A549 (cell line): ENCODE measurements at regions not wholly inside any gene's neighbourhood (a gene's known extent, or its start where the extent isn't known, plus 50 kb on each side); places are given as distances from the start of the nearest gene placed in this dataset.

Experiments
- ATAC-seq, 2 experiments: fragments of 200-7000 bp in 1 of 2; fragments of >200 bp in 1 of 2; cut with Nextera tagmentation in 1 of 2; cut with Tn5 transposase in 1 of 2; 3 replicates each; pipeline versions ENCODE4 v1.8.0 to v1.9.1; 2018 to 2020; ENCODE audit warnings: mild to moderate bottlenecking in 1 of 2, moderate library complexity in 1 of 2
- CTCF ChIA-PET: fragments of 300-600 bp; sonication (Branson Sonifier 250); formaldehyde crosslinking; extraction: SDS; loops from one replicate; lab custom pipeline; 2021; ENCODE audit warnings: antibody characterized with exemption, inconsistent platforms; lab: Yijun Ruan, JAX
- POLR2A ChIA-PET: fragments of 350-600 bp; formaldehyde crosslinking; extraction: SDS; loops from one replicate; lab custom pipeline; 2021; ENCODE audit warnings: antibody characterized with exemption, inconsistent platforms; lab: Yijun Ruan, JAX
- DNase-seq, 2 experiments: peaks; one replicate each; pipeline versions ENCODE4 v3.0.0 to v3.0.0-alpha.2; 2011 to 2016; ENCODE audit warnings: low read depth in 1 of 2, low spot score in 1 of 2
- FAIRE-seq: peaks from 2 replicates; lab custom pipeline; 2011; peaks lifted over from hg19 to GRCh38; lab: Jason Lieb, UNC
- H3K27ac ChIP-seq, 2 experiments: fragments of >200 bp; sonication (Bioruptor Twin); formaldehyde crosslinking; 3 replicates each; pipeline ENCODE4 v1.5.1; 2016 to 2017
- H3K4me1 ChIP-seq: fragments of >200 bp; sonication (Bioruptor Twin); formaldehyde crosslinking; 3 replicates; pipeline ENCODE4 v1.6.1; 2016
- H3K4me2 ChIP-seq: fragments of >200 bp; sonication (Bioruptor Twin); formaldehyde crosslinking; 3 replicates; pipeline ENCODE4 v1.6.1; 2016
- H3K4me3 ChIP-seq: fragments of >200 bp; sonication (Bioruptor Twin); formaldehyde crosslinking; 3 replicates; pipeline ENCODE4 v1.5.1; 2016
- H3K9me3 ChIP-seq: fragments of >200 bp; sonication (Bioruptor Twin); formaldehyde crosslinking; 3 replicates; pipeline ENCODE4 v1.6.1; 2016
- BHLHE40 ChIP-seq: IDR thresholded peaks from 2 replicates; pipeline ENCODE4 v1.6.1; 2012; ENCODE audit warnings: low read depth, low read length, inconsistent platforms
- CBX2 ChIP-seq: fragments of 200-600 bp; sonication (generic); IDR thresholded peaks from 2 replicates; pipeline ENCODE4 v1.6.1; 2016; ENCODE audit warnings: low read depth, mild to moderate bottlenecking, borderline replicate concordance
- CBX8 ChIP-seq: fragments of 200-600 bp; sonication (generic); IDR thresholded peaks from 2 replicates; pipeline ENCODE4 v1.6.1; 2016
- CHD2 ChIP-seq: fragments of 150-350 bp; IDR thresholded peaks from 2 replicates; pipeline ENCODE4 v1.6.1; 2014; ENCODE audit warnings: low read length; ENCODE audit not compliant: partially characterized antibody
- EP300 ChIP-seq, 2 experiments: fragments of >200 bp; sonication (Bioruptor Twin); formaldehyde crosslinking; IDR thresholded peaks; 2 replicates in 1 of 2; 3 replicates in 1 of 2; pipeline ENCODE4 v1.6.1; 2016 to 2017
- FOSL2 ChIP-seq, 2 experiments: fragments of 450-650 bp in 1 of 2; fragments of >200 bp in 1 of 2; sonication (Bioruptor Twin) in 1 of 2; formaldehyde crosslinking; IDR thresholded peaks; 2 replicates each; pipeline versions ENCODE4 v1.5.0 to v1.6.1; 2016 to 2020; ENCODE audit warnings: mild to moderate bottlenecking in 1 of 2, moderate library complexity in 1 of 2
- HOXA7 ChIP-seq: fragments of 250-450 bp; sonication (Bioruptor Pico); IDR thresholded peaks from 2 replicates; pipeline ENCODE4 v1.5.0; 2020; ENCODE audit warnings: mild to moderate bottlenecking, moderate library complexity
- JUN ChIP-seq, 2 experiments: fragments of >200 bp; sonication (Bioruptor Twin); formaldehyde crosslinking; IDR thresholded peaks; 2 replicates in 1 of 2; 3 replicates in 1 of 2; pipeline ENCODE4 v1.6.1; 2016 to 2017
- JUNB ChIP-seq: fragments of >200 bp; sonication (Bioruptor Twin); formaldehyde crosslinking; IDR thresholded peaks from 2 replicates; pipeline ENCODE4 v1.6.1; 2016
- KDM5A ChIP-seq: fragments of 200-600 bp; sonication (generic); IDR thresholded peaks from 2 replicates; pipeline ENCODE4 v1.6.1; 2016; ENCODE audit warnings: antibody characterized with exemption, mild to moderate bottlenecking
- MAFK ChIP-seq: fragments of 450-650 bp; IDR thresholded peaks from 2 replicates; pipeline ENCODE4 v1.6.1; 2014; ENCODE audit not compliant: partially characterized antibody
- NR3C1 ChIP-seq: fragments of >200 bp; sonication (Bioruptor Twin); formaldehyde crosslinking; IDR thresholded peaks from 3 replicates; pipeline ENCODE4 v1.6.1; 2017
- POLR2A ChIP-seq: IDR thresholded peaks from 2 replicates; pipeline ENCODE4 v1.6.1; 2012; ENCODE audit warnings: mild to moderate bottlenecking, low read length
- POLR2AphosphoS2 ChIP-seq: conservative IDR thresholded peaks from 2 replicates; pipeline ENCODE4 v1.6.1; 2012; ENCODE audit warnings: low read length, improper control_type of control experiment, inconsistent platforms
- RARB ChIP-seq: fragments of 250-450 bp; sonication (Bioruptor Pico); IDR thresholded peaks from 2 replicates; pipeline ENCODE4 v1.8.0; 2021; ENCODE audit warnings: mild to moderate bottlenecking, moderate library complexity
- RCOR1 ChIP-seq: fragments of 150-350 bp; IDR thresholded peaks from 2 replicates; pipeline ENCODE4 v1.6.1; 2014; ENCODE audit warnings: antibody characterized with exemption, low read length, low read depth
- SREBF2 ChIP-seq: fragments of 450-650 bp; IDR thresholded peaks from 2 replicates; pipeline ENCODE4 v1.6.1; 2014; ENCODE audit warnings: mild to moderate bottlenecking, moderate library complexity
- TFCP2L1 ChIP-seq: fragments of 250-450 bp; sonication (Bioruptor Pico); IDR thresholded peaks from 2 replicates; pipeline ENCODE4 v1.5.0; 2021; ENCODE audit warnings: mild to moderate bottlenecking
- TP53 ChIP-seq: fragments of 250-450 bp; sonication (Bioruptor Pico); IDR thresholded peaks from 2 replicates; pipeline ENCODE4 v1.5.0; 2021; ENCODE audit warnings: mild to moderate bottlenecking, moderate library complexity
- ZNF302 ChIP-seq: fragments of 250-450 bp; sonication (Bioruptor Pico); IDR thresholded peaks from 2 replicates; pipeline ENCODE4 v1.9.0; 2021; ENCODE audit warnings: inconsistent platforms, mild to moderate bottlenecking, moderate library complexity
- ZSCAN20 ChIP-seq: fragments of 250-450 bp; sonication (Bioruptor Pico); IDR thresholded peaks from 2 replicates; pipeline ENCODE4 v1.8.0; 2022; ENCODE audit warnings: mild to moderate bottlenecking, moderate library complexity
- WGBS: methylation state at CpG from one replicate; pipeline ENCODE4 v1.1.6; 2017; ENCODE audit errors: missing lambda C conversion rate; 5-methylcytosine and 5-hydroxymethylcytosine counted together
- TF ChIP-seq, protein P1 (sequence below): fragments of >200 bp; sonication (Bioruptor Twin); formaldehyde crosslinking; IDR thresholded peaks from 3 replicates; pipeline ENCODE4 v1.5.1; 2016
- TF ChIP-seq, protein P2 (sequence below): fragments of 200-600 bp; sonication (generic); IDR thresholded peaks from 2 replicates; pipeline ENCODE4 v1.6.1; 2016; ENCODE audit warnings: antibody characterized with exemption, mild to moderate bottlenecking, moderate library complexity
- TF ChIP-seq, protein P3 (sequence below): fragments of 450-650 bp; IDR thresholded peaks from 2 replicates; pipeline ENCODE4 v1.6.1; 2014; ENCODE audit warnings: antibody characterized with exemption
- TF ChIP-seq, protein P4 (sequence below): fragments of 250-450 bp; sonication (Bioruptor Pico); IDR thresholded peaks from 2 replicates; pipeline ENCODE4 v1.5.0; 2021; ENCODE audit warnings: mild to moderate bottlenecking, moderate library complexity, borderline replicate concordance
- TF ChIP-seq, protein P5 (sequence below): IDR thresholded peaks from 2 replicates; pipeline ENCODE4 v1.6.1; 2012

DNA sequence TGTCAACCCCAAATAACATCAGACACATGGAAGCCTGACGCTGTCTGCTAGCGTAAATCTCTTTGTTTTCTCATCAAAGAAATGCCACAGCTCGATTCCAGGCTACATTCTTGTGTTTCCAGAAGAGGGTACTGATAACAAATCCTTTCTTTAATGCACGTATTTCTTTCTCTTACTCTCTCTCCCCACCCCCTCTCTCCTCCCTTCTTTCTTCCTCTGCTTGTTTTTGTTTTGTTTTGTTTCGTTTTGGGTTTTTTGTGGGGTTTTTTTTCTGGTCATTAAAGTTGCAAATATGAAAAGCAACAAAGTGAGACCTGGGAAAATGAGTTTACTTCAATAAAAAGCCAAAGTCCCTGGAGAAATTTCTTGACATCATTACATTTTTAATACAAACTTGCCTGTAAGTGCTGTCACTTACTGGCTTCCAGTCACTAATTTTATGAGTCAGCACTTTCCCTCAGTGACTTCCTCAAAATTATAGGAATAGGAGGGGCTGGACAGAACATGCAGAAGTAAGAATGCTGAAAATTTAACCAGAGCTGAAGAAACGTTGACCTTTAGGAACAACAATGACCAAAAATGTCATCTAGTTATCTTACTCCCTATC lies 106.7 kb upstream of the NABP1 start (continued):
- TF ChIP-seq, protein P1, sequence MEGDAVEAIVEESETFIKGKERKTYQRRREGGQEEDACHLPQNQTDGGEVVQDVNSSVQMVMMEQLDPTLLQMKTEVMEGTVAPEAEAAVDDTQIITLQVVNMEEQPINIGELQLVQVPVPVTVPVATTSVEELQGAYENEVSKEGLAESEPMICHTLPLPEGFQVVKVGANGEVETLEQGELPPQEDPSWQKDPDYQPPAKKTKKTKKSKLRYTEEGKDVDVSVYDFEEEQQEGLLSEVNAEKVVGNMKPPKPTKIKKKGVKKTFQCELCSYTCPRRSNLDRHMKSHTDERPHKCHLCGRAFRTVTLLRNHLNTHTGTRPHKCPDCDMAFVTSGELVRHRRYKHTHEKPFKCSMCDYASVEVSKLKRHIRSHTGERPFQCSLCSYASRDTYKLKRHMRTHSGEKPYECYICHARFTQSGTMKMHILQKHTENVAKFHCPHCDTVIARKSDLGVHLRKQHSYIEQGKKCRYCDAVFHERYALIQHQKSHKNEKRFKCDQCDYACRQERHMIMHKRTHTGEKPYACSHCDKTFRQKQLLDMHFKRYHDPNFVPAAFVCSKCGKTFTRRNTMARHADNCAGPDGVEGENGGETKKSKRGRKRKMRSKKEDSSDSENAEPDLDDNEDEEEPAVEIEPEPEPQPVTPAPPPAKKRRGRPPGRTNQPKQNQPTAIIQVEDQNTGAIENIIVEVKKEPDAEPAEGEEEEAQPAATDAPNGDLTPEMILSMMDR = peak; percentile 78
- TF ChIP-seq CHD2 (no peak), JUNB (no peak), CBX8 (no peak), SREBF2 (no peak), TP53 (CRISPR knock-in tag) (no peak), POLR2A (no peak), RARB (CRISPR knock-in tag) (no peak), CBX2 (no peak), EP300 (IDR thresholded peaks at IDR 0.05) (no peak), HOXA7 (CRISPR knock-in tag) (no peak), ZSCAN20 (CRISPR knock-in tag) (no peak)
- TF ChIP-seq, protein P2, sequence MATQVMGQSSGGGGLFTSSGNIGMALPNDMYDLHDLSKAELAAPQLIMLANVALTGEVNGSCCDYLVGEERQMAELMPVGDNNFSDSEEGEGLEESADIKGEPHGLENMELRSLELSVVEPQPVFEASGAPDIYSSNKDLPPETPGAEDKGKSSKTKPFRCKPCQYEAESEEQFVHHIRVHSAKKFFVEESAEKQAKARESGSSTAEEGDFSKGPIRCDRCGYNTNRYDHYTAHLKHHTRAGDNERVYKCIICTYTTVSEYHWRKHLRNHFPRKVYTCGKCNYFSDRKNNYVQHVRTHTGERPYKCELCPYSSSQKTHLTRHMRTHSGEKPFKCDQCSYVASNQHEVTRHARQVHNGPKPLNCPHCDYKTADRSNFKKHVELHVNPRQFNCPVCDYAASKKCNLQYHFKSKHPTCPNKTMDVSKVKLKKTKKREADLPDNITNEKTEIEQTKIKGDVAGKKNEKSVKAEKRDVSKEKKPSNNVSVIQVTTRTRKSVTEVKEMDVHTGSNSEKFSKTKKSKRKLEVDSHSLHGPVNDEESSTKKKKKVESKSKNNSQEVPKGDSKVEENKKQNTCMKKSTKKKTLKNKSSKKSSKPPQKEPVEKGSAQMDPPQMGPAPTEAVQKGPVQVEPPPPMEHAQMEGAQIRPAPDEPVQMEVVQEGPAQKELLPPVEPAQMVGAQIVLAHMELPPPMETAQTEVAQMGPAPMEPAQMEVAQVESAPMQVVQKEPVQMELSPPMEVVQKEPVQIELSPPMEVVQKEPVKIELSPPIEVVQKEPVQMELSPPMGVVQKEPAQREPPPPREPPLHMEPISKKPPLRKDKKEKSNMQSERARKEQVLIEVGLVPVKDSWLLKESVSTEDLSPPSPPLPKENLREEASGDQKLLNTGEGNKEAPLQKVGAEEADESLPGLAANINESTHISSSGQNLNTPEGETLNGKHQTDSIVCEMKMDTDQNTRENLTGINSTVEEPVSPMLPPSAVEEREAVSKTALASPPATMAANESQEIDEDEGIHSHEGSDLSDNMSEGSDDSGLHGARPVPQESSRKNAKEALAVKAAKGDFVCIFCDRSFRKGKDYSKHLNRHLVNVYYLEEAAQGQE = no peak
- TF ChIP-seq, protein P3, sequence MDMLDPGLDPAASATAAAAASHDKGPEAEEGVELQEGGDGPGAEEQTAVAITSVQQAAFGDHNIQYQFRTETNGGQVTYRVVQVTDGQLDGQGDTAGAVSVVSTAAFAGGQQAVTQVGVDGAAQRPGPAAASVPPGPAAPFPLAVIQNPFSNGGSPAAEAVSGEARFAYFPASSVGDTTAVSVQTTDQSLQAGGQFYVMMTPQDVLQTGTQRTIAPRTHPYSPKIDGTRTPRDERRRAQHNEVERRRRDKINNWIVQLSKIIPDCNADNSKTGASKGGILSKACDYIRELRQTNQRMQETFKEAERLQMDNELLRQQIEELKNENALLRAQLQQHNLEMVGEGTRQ = no peak

DNA sequence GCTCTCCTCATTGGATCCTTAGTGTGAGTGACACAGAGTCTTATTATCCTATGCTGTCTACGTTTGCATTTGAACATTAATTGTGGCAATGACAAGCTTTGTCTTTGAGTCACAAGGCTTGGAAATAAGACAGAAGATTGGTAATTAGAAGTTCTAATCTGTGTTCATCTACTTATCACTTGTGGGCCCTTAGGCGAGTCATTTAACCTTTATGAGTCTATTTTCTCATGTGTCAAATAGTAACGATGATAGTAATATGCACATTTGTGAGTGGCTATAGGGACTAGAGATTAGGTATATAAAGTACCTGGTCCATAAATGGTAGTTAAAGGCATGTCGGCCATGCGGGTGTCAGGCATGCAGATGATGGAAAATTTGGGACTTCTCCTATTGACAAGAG lies 105.6 kb upstream of the NABP1 start:
- no peak for FAIRE-seq
- POLR2A ChIA-PET = interaction anchor here (1.9 kb wide), 1 partner anchor 106 kb away, joined by 29 read pairs; the partner anchor contains the start of gene NABP1
- H3K27ac ChIP-seq = peak overlapping the region; percentile 64 to 68; a peak in 5 of 6 replicates
- CTCF ChIA-PET = interaction anchor here (0.7 to 2.2 kb wide), 9 partner anchors 11 to 224 kb away, joined by 3 to 12 read pairs (median 5); no protein-coding TSS in a partner anchor
- H3K4me3 ChIP-seq = no peak overlapping the region
- H3K4me1 ChIP-seq = peaks cover 29% of the 10 kb centered on the region
- DNase-seq = no peak
- 82% methylated on average over 5 of the region's 5 CpGs for WGBS
- no peak overlapping the region; the same call in 2 of the 3 replicates for H3K4me2 ChIP-seq
- ATAC-seq = no peak
- H3K9me3 ChIP-seq = no peaks in the 10 kb centered on the region
- TF ChIP-seq, protein P4, sequence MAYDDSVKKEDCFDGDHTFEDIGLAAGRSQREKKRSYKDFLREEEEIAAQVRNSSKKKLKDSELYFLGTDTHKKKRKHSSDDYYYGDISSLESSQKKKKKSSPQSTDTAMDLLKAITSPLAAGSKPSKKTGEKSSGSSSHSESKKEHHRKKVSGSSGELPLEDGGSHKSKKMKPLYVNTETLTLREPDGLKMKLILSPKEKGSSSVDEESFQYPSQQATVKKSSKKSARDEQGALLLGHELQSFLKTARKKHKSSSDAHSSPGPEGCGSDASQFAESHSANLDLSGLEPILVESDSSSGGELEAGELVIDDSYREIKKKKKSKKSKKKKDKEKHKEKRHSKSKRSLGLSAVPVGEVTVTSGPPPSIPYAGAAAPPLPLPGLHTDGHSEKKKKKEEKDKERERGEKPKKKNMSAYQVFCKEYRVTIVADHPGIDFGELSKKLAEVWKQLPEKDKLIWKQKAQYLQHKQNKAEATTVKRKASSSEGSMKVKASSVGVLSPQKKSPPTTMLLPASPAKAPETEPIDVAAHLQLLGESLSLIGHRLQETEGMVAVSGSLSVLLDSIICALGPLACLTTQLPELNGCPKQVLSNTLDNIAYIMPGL (CRISPR knock-in tag) = no peak
- TF ChIP-seq CHD2 = no peak
- TF ChIP-seq, protein P2 = no peak
- no peak for TF ChIP-seq BHLHE40
- no peak for TF ChIP-seq MAFK
- TF ChIP-seq, protein P5, sequence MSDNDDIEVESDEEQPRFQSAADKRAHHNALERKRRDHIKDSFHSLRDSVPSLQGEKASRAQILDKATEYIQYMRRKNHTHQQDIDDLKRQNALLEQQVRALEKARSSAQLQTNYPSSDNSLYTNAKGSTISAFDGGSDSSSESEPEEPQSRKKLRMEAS = no peak
- TF ChIP-seq, protein P3 = no peak
- TF ChIP-seq KDM5A = no peak
- no peak for TF ChIP-seq TFCP2L1
- no peak for TF ChIP-seq JUN (IDR thresholded peaks at IDR 0.05)
- TF ChIP-seq RCOR1 = no peak
- TF ChIP-seq ZNF302 (CRISPR knock-in tag) = no peak
- TF ChIP-seq NR3C1 = no peak
- no peak for TF ChIP-seq POLR2AphosphoS2
- TF ChIP-seq FOSL2 (IDR thresholded peaks at IDR 0.05) = no peak
- no peak for TF ChIP-seq FOSL2 (CRISPR knock-in tag; IDR thresholded peaks at IDR 0.05)
